Fibroblast of villous mesenchyme (primary cell): ENCODE measurements at regions not wholly inside any gene's neighbourhood (a gene's known extent, or its start where the extent isn't known, plus 50 kb on each side); places are given as distances from the start of the nearest gene placed in this dataset.

ENCODE experiments used
- DNase-seq: peaks from one replicate; pipeline ENCODE4 v3.0.0-alpha.2; 2010; ENCODE audit warnings: low read depth
- H3K4me3 ChIP-seq: 2 replicates; pipeline ENCODE4 v1.5.1; 2011; ENCODE audit warnings: low read depth, mild to moderate bottlenecking, low read length
- CTCF ChIP-seq: IDR thresholded peaks from 2 replicates; pipeline ENCODE4 v1.5.1; 2012; ENCODE audit warnings: low read depth, mild to moderate bottlenecking, low read length; ENCODE audit not compliant: insufficient read depth

GRCh38 chr3:34408088-34408487, 609.7 kb downstream of the PDCD6IP start:
- no peak for TF ChIP-seq CTCF
- DNase-seq, result no peak

GRCh38 chr3:34411596-34411995, 613.2 kb downstream of the PDCD6IP start:
- H3K4me3 ChIP-seq, result no peak overlapping the region
- DNase-seq, result no peak
- TF ChIP-seq CTCF, result no peak

More at GRCh38 chr3:34408088-34408487, 609.7 kb downstream of the PDCD6IP start:
- H3K4me3 ChIP-seq, result no peak overlapping the region

GRCh38 chr3:34419801-34420200, 621.4 kb downstream of the PDCD6IP start:
- no peak overlapping the region for H3K4me3 ChIP-seq
- no peak for TF ChIP-seq CTCF
- no peak for DNase-seq

- no peak for DNase-seq
- H3K4me3 ChIP-seq, result no peak overlapping the region
- no peak for TF ChIP-seq CTCF
Measured at GRCh38 chr3:34421762-34422161, 623.3 kb downstream of the PDCD6IP start.

DNA sequence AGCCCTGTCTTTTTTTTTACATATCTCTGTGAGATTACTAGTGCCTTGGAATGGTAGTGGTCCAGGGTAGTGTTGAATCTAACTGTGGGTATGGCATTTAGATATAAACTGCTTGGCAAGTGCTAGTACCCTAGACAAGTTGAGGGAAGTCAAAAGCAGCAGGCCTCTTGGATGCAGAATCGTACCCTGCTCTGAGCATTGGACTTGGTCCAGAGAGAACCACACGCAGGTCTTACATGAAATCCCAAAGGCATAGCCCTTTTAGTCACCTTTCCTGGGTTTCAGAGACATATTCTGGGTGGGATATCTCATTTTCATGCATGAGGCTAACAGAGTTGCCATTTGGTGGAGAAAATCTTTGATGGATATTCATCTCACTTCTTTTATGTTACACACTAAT, 641.4 kb downstream of the PDCD6IP start:
- no peak for DNase-seq
- no peak overlapping the region for H3K4me3 ChIP-seq
- no peak for TF ChIP-seq CTCF

DNA sequence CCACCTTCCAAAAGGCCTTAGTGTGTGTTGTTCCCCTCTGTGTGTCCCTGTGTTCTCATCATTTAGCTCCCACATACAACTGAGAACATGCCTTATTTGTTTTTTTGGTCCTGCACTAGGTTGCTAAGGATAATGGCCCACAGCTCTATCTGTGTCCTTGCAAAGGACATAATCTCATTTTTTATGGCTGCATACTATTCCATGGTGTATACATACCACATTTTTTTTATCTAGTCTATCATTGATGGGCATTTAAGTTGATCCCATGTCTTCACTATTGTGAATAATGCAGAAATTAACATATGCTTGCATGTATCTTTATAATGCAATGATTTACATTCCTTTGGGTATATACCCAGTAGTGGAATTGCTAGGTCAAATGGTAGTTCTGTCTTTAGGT, 645.7 kb downstream of the PDCD6IP start:
- no peak for TF ChIP-seq CTCF
- DNase-seq, result no peak
- no peak overlapping the region for H3K4me3 ChIP-seq

DNA sequence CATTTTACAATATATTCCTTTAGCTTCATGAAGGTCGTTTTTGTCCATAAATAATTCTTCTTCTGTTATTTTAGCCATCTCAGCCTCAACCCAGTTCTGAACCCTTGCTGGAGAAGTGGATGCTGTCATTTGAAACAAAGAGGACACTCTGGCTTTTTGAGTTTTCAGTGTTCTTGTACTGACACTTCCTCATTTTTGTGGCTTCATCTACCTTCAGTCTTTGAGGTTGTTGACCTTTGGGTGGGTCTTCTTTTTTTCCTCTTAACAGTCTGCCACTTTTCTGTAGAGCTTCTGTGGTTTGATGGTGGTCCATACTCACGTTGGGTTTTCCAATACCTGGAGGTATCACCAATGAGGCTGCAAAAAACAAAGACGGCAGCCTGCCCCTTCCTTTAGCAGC, 650.9 kb downstream of the PDCD6IP start:
- DNase-seq, result no peak
- TF ChIP-seq CTCF, result no peak

More for the DNA sequence above, 650.9 kb downstream of the PDCD6IP start:
- no peak overlapping the region for H3K4me3 ChIP-seq
